K562 (cell line): ENCODE measurements at regions not wholly inside any gene's neighbourhood (a gene's known extent, or its start where the extent isn't known, plus 50 kb on each side); places are given as distances from the start of the nearest gene placed in this dataset.

Source experiments
- FUS ChIP-seq: fragments of 200-400 bp; formaldehyde crosslinking; optimal IDR thresholded peaks from 2 replicates; pipeline ENCODE3; 2017; ENCODE audit warnings: low read depth, low read length
- TBP ChIP-seq: optimal IDR thresholded peaks from 2 replicates; pipeline ENCODE3; 2011; ENCODE audit warnings: low read depth, low read length, improper control_type of control experiment

GRCh38 chr6:91476000-91476399 is 889.1 kb upstream of the MAP3K7 start:
- TF ChIP-seq TBP (no peak), FUS (no peak)
